Muscle of arm (tissue), 1 donor: ENCODE measurements at regions not wholly inside any gene's neighbourhood (a gene's known extent, or its start where the extent isn't known, plus 50 kb on each side); places are given as distances from the start of the nearest gene placed in this dataset.

Experiments used
- DNase-seq: peaks from one replicate; pipeline ENCODE4 v3.0.0-alpha.2; 2013

- no peak for DNase-seq
These were observed 62.7 kb upstream of the NT5C1B start for GRCh38 chr2:18651842-18652774.

GRCh38 chr2:18650221-18650620 is 60.9 kb upstream of the NT5C1B start:
- no peak for DNase-seq

GRCh38 chr2:18649502-18650135 is 60.2 kb upstream of the NT5C1B start:
- DNase-seq: no peak

- DNase-seq: no peak
These were observed 58.8 kb upstream of the NT5C1B start for GRCh38 chr2:18648161-18648560.

- DNase-seq: no peak
These were observed 58.4 kb upstream of the NT5C1B start for GRCh38 chr2:18647731-18648130.

- DNase-seq: no peak
These were observed 55.9 kb upstream of the NT5C1B start for GRCh38 chr2:18645315-18645714.

- DNase-seq: no peak
These were observed 54.7 kb upstream of the NT5C1B start for GRCh38 chr2:18644115-18644462.

GRCh38 chr2:18643326-18644114 is 54.2 kb upstream of the NT5C1B start:
- no peak for DNase-seq

GRCh38 chr2:18641823-18642222 is 52.5 kb upstream of the NT5C1B start:
- DNase-seq: no peak

- no peak for DNase-seq
These were observed 50.5 kb upstream of the NT5C1B start for GRCh38 chr2:18639756-18640453.
